H1 (cell line): ENCODE measurements at regions not wholly inside any gene's neighbourhood (a gene's known extent, or its start where the extent isn't known, plus 50 kb on each side); places are given as distances from the start of the nearest gene placed in this dataset.

Source experiments
- CTCF ChIA-PET: fragments of 300-600 bp; sonication (Branson Sonifier 250); formaldehyde crosslinking; loops from one replicate; lab custom pipeline; 2021; ENCODE audit not compliant: partially characterized antibody; lab: Charles Lee
- POLR2A ChIA-PET: fragments of 300-600 bp; sonication (Branson Sonifier 250); formaldehyde crosslinking; loops from one replicate; lab custom pipeline; 2021; ENCODE audit warnings: inconsistent platforms; ENCODE audit not compliant: partially characterized antibody; lab: Charles Lee
- DNase-seq, 2 experiments: peaks; one replicate each; pipeline versions ENCODE4 v3.0.0 to v3.0.0-alpha.2; 2010 to 2022; ENCODE audit warnings: low spot score in 2 of 2, low read depth in 1 of 2, mixed read lengths in 1 of 2
- FAIRE-seq: peaks from 2 replicates; lab custom pipeline; 2011; peaks lifted over from hg19 to GRCh38; lab: Jason Lieb, UNC
- H2AFZ ChIP-seq: 2 replicates; pipeline ENCODE4 v1.8.1; 2012; ENCODE audit warnings: low read length, inconsistent platforms
- H2AK5ac ChIP-seq: 2 replicates; pipeline ENCODE4 v1.6.1; 2013; ENCODE audit warnings: low read depth, low read length
- H2BK120ac ChIP-seq: replicated peaks from 2 replicates; pipeline ENCODE3; 2013; ENCODE audit warnings: low read depth, low read length, inconsistent platforms
- H2BK12ac ChIP-seq: 2 replicates; pipeline ENCODE4 v1.6.1; 2013; ENCODE audit warnings: low read depth, low read length
- H2BK15ac ChIP-seq: 2 replicates; pipeline ENCODE4 v1.6.1; 2013; ENCODE audit warnings: low read length
- H2BK20ac ChIP-seq: 2 replicates; pipeline ENCODE4 v1.6.1; 2013; ENCODE audit warnings: low read length
- H2BK5ac ChIP-seq: 2 replicates; pipeline ENCODE4 v1.6.1; 2013; ENCODE audit warnings: low read depth, low read length
- H3K14ac ChIP-seq: 2 replicates; pipeline ENCODE4 v1.6.1; 2013; ENCODE audit warnings: inconsistent platforms; ENCODE audit not compliant: insufficient read length
- H3K18ac ChIP-seq: 2 replicates; pipeline ENCODE4 v1.6.1; 2013; ENCODE audit warnings: low read length; ENCODE audit errors: extremely low read depth
- H3K23ac ChIP-seq: 2 replicates; pipeline ENCODE4 v1.6.1; 2013; ENCODE audit warnings: inconsistent platforms; ENCODE audit not compliant: insufficient read length
- H3K23me2 ChIP-seq: 2 replicates; pipeline ENCODE4 v1.6.1; 2013; ENCODE audit warnings: low read depth, low read length
- H3K27ac ChIP-seq: 2 replicates; pipeline ENCODE4 v1.6.1; 2011; ENCODE audit warnings: low read depth, low read length, inconsistent platforms
- H3K27me3 ChIP-seq, 4 experiments: replicated peaks in 1 of 4; 1 replicate in 1 of 4; 2 replicates in 3 of 4; pipeline versions ENCODE4 v1.6.1 to v1.8.1; 2011 to 2013; ENCODE audit warnings: low read length in 3 of 4, mild to moderate bottlenecking in 3 of 4, inconsistent platforms in 2 of 4, mixed read lengths in 2 of 4, moderate library complexity in 1 of 4; ENCODE audit not compliant: control insufficient read depth in 3 of 4, insufficient read depth in 3 of 4; ENCODE audit errors: extremely low read depth in 1 of 4
- H3K36me3 ChIP-seq, 4 experiments: 2 replicates each; pipeline versions ENCODE4 v1.6.1 to v1.8.1; 2011 to 2013; ENCODE audit warnings: mild to moderate bottlenecking in 4 of 4, low read length in 3 of 4, moderate library complexity in 2 of 4, control low read depth in 1 of 4, inconsistent platforms in 1 of 4; ENCODE audit not compliant: insufficient read depth in 4 of 4, control insufficient read depth in 2 of 4
- H3K4ac ChIP-seq: replicated peaks from 2 replicates; pipeline ENCODE3; 2013; ENCODE audit warnings: low read length, low read depth, mixed read lengths, inconsistent platforms; ENCODE audit not compliant: insufficient read length
- H3K4me1 ChIP-seq, 4 experiments: replicated peaks in 1 of 4; 1 replicate in 1 of 4; 2 replicates in 3 of 4; pipeline versions ENCODE4 v1.6.1 to v1.8.1; 2011 to 2013; ENCODE audit warnings: low read length in 3 of 4, inconsistent platforms in 2 of 4, mixed read lengths in 1 of 4; ENCODE audit not compliant: insufficient read depth in 4 of 4, control insufficient read depth in 3 of 4
- H3K4me2 ChIP-seq, 2 experiments: 2 replicates each; pipeline versions ENCODE4 v1.6.1 to v1.8.1; 2011 to 2013; ENCODE audit warnings: low read depth in 2 of 2, low read length in 2 of 2, control low read depth in 1 of 2, inconsistent platforms in 1 of 2, mild to moderate bottlenecking in 1 of 2; ENCODE audit not compliant: insufficient read depth in 1 of 2
- H3K4me3 ChIP-seq, 4 experiments: fragments of 200-600, 300-600 bp in 1 of 4; sonication (generic), shearing (Covaris generic), sonication (Bioruptor Twin) in 1 of 4; 2 replicates each; pipeline versions ENCODE4 v1.5.1 to v1.8.1; 2011 to 2016; ENCODE audit warnings: low read length in 4 of 4, low read depth in 3 of 4, control low read depth in 2 of 4, inconsistent platforms in 2 of 4, mild to moderate bottlenecking in 2 of 4, mixed read lengths in 1 of 4, moderate library complexity in 1 of 4; ENCODE audit not compliant: insufficient read depth in 2 of 4; ENCODE audit errors: extremely low read depth in 1 of 4
- H3K56ac ChIP-seq: replicated peaks from 2 replicates; pipeline ENCODE3; 2013; ENCODE audit warnings: low read depth, mild to moderate bottlenecking, mixed read lengths, low read length, inconsistent platforms; ENCODE audit not compliant: insufficient read length
- H3K79me1 ChIP-seq: 2 replicates; pipeline ENCODE4 v1.6.1; 2013; ENCODE audit warnings: low read depth, low read length, control low read depth
- H3K79me2 ChIP-seq, 2 experiments: 2 replicates each; pipeline versions ENCODE4 v1.6.1 to v1.8.1; 2012 to 2013; ENCODE audit warnings: low read length in 2 of 2, mild to moderate bottlenecking in 2 of 2, inconsistent platforms in 1 of 2; ENCODE audit not compliant: insufficient read depth in 2 of 2, control insufficient read depth in 1 of 2
- H3K9ac ChIP-seq, 4 experiments: replicated peaks in 1 of 4; 1 replicate in 1 of 4; 2 replicates in 3 of 4; pipeline versions ENCODE4 v1.6.1 to v1.8.1; 2011 to 2013; ENCODE audit warnings: low read depth in 3 of 4, low read length in 3 of 4, control low read depth in 2 of 4, mild to moderate bottlenecking in 2 of 4, moderate library complexity in 2 of 4, inconsistent platforms in 1 of 4; ENCODE audit errors: extremely low read depth in 1 of 4
- H3K9me3 ChIP-seq, 2 experiments: 2 replicates each; pipeline versions ENCODE4 v1.6.1 to v1.8.1; 2012 to 2013; ENCODE audit warnings: mild to moderate bottlenecking in 2 of 2, moderate library complexity in 2 of 2, control low read depth in 1 of 2, inconsistent platforms in 1 of 2, low read depth in 1 of 2, low read length in 1 of 2, mixed read lengths in 1 of 2; ENCODE audit not compliant: insufficient read depth in 2 of 2
- H4K20me1 ChIP-seq, 2 experiments: replicated peaks in 1 of 2; 2 replicates each; pipeline versions ENCODE3 to v1.8.1; 2011 to 2013; ENCODE audit warnings: inconsistent platforms in 2 of 2, low read length in 2 of 2, mild to moderate bottlenecking in 1 of 2; ENCODE audit not compliant: insufficient read depth in 2 of 2, control insufficient read depth in 1 of 2
- H4K5ac ChIP-seq: 2 replicates; pipeline ENCODE4 v1.6.1; 2013; ENCODE audit warnings: low read length, low read depth, mixed read lengths, inconsistent platforms; ENCODE audit not compliant: insufficient read length
- H4K8ac ChIP-seq: 2 replicates; pipeline ENCODE4 v1.8.0; 2013; ENCODE audit warnings: mild to moderate bottlenecking, moderate library complexity, low read length, inconsistent platforms; ENCODE audit not compliant: insufficient read depth; ENCODE audit errors: extremely low read depth
- H4K91ac ChIP-seq: replicated peaks from 2 replicates; pipeline ENCODE3; 2013; ENCODE audit warnings: low read length, mixed read lengths, inconsistent platforms; ENCODE audit not compliant: insufficient read length
- EGR1 ChIP-seq: IDR thresholded peaks from 2 replicates; pipeline ENCODE4 v1.6.1; 2011; ENCODE audit warnings: low read depth, low read length, borderline replicate concordance
- GTF2F1 ChIP-seq: IDR thresholded peaks from 2 replicates; pipeline ENCODE4 v1.6.1; 2012; ENCODE audit warnings: low read depth, low read length, improper control_type of control experiment, borderline replicate concordance
- KDM4A ChIP-seq: IDR thresholded peaks from one replicate; pipeline ENCODE4 v1.7.1; 2012; ENCODE audit warnings: low read depth, mild to moderate bottlenecking, moderate library complexity, low read length, inconsistent platforms; ENCODE audit not compliant: severe bottlenecking
- RFX5 ChIP-seq: IDR thresholded peaks from 2 replicates; pipeline ENCODE4 v1.6.1; 2011; ENCODE audit warnings: low read depth, low read length, improper control_type of control experiment, borderline replicate concordance
- SAP30 ChIP-seq: fragments of 300-600 bp; sonication (generic); IDR thresholded peaks from 2 replicates; pipeline ENCODE4 v1.7.1; 2012; ENCODE audit warnings: low read length, moderate library complexity, mild to moderate bottlenecking, inconsistent platforms; ENCODE audit not compliant: insufficient read depth, insufficient replicate concordance
- SIX5 ChIP-seq: IDR thresholded peaks from 2 replicates; pipeline ENCODE4 v1.6.1; 2011; ENCODE audit warnings: mild to moderate bottlenecking, low read depth, low read length
- TAF1 ChIP-seq: IDR thresholded peaks from 2 replicates; pipeline ENCODE4 v1.6.1; 2011; ENCODE audit warnings: mild to moderate bottlenecking, low read depth, low read length
- TCF12 ChIP-seq: IDR thresholded peaks from 2 replicates; pipeline ENCODE4 v1.6.1; 2011; ENCODE audit warnings: low read depth, mild to moderate bottlenecking, low read length
- TEAD4 ChIP-seq: IDR thresholded peaks from 2 replicates; pipeline ENCODE4 v1.6.1; 2012; ENCODE audit warnings: low read depth, low read length, inconsistent platforms, mixed read lengths
- YY1 ChIP-seq: IDR thresholded peaks from 2 replicates; pipeline ENCODE4 v1.6.1; 2011; ENCODE audit warnings: low read depth, mild to moderate bottlenecking, low read length
- WGBS, 2 experiments: shearing (Covaris generic) in 1 of 2; methylation state at CpG; one replicate each; pipeline versions ENCODE4 v1.1.6 to v1.1.7; 2013 to 2015; ENCODE audit warnings: low lambda C conversion rate in 2 of 2, mixed read lengths in 2 of 2, inconsistent platforms in 1 of 2, low coverage in 1 of 2, missing lambda C conversion rate in 1 of 2; ENCODE audit not compliant: insufficient replicate concordance in 2 of 2, insufficient coverage in 1 of 2, insufficient read length in 1 of 2; ENCODE audit errors: extremely low coverage in 1 of 2, missing lambda C conversion rate in 1 of 2; 5-methylcytosine and 5-hydroxymethylcytosine counted together
- TF ChIP-seq, protein P1 (sequence below), 3 experiments: IDR thresholded peaks; 1 replicate in 2 of 3; 2 replicates in 1 of 3; pipeline versions ENCODE4 v1.5.1 to v1.6.1; 2011; ENCODE audit warnings: low read length in 3 of 3, mild to moderate bottlenecking in 3 of 3, inconsistent platforms in 2 of 3, low read depth in 1 of 3, moderate library complexity in 1 of 3; ENCODE audit not compliant: insufficient read depth in 1 of 3; ENCODE audit errors: control extremely low read depth in 1 of 3

DNA sequence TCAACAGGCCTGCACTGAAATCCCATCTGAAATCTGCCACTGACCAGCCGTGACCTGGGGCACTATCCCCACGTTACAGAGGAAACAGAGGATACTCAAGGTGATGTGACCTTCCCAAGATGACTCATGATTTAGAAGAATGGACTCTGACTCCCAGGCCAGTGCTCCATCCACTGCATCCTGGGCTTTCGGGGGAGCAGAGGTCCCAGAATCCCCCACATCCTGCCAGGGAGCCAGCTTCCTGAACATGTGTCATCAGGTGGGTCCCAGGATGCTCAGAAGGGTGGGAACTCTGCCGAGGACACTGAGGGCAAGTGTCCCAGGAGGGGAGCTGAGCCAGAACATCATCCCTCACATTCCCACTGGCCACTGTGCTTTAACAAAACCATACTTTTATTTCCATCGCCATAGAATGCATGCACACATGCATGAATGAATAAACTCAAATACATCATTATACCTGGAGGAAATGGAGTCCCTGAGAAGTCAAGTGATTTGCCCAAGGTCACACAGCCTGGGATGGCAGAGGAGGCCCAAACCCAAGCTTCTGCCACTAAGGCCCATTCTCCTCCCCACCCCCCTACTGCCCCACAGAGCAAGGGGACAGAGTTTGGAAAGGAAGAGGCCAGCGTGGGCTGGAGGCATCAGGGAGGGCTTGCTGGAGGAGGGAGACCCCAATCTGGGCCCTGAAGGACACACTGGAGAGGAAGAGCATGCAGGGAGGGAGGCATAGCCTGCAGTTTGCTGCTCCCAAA, 189.4 kb downstream of the MATN1 start:
- Histone ChIP-seq H4K91ac (no peak overlapping the region), H3K9me3 (no peaks in the 10 kb centered on the region), H3K79me2 (no peaks in the 10 kb centered on the region), H4K20me1 (no peaks in the 10 kb centered on the region), H2BK15ac (no peak overlapping the region), H2BK12ac (no peak overlapping the region), H3K4me1 (no peaks in the 10 kb centered on the region; a peak in 1 of 7 replicates), H2AFZ (no peak overlapping the region), H3K14ac (no peak overlapping the region), H4K8ac (no peak overlapping the region; the same call in 1 of the 2 replicates), H3K56ac (no peak overlapping the region), H3K18ac (no peak overlapping the region), H3K9ac (no peak overlapping the region), H2BK120ac (no peak overlapping the region), H4K5ac (no peak overlapping the region), H3K4ac (no peak overlapping the region), H3K4me2 (no peak overlapping the region), H3K27ac (no peak overlapping the region), H3K79me1 (no peaks in the 10 kb centered on the region), H2BK5ac (no peak overlapping the region), H3K23ac (no peak overlapping the region), H2AK5ac (no peak overlapping the region), H2BK20ac (no peak overlapping the region), H3K23me2 (no peaks in the 10 kb centered on the region), H3K4me3 (no peak overlapping the region), H3K27me3 (no peaks in the 10 kb centered on the region; a peak in 1 of 7 replicates), H3K36me3 (no peaks in the 10 kb centered on the region)
- DNase-seq = no peak
- ChIA-PET CTCF (interaction anchor here (0.8 to 1.5 kb wide), 6 partner anchors 8 to 151 kb away, joined by 3 to 4 read pairs (median 4); no protein-coding TSS in a partner anchor), POLR2A (no interaction called here)
- WGBS, 2 experiments = 83% methylated on average over 6 of the region's 6 CpGs; no CpG with 5 or more reads in 1 of the 2 experiments
- FAIRE-seq = no peak
- no peak for TF ChIP-seq GTF2F1
- no peak for TF ChIP-seq TAF1
- TF ChIP-seq KDM4A = no peak
- TF ChIP-seq TEAD4 = no peak
- no peak for TF ChIP-seq TCF12
- TF ChIP-seq, protein P1, sequence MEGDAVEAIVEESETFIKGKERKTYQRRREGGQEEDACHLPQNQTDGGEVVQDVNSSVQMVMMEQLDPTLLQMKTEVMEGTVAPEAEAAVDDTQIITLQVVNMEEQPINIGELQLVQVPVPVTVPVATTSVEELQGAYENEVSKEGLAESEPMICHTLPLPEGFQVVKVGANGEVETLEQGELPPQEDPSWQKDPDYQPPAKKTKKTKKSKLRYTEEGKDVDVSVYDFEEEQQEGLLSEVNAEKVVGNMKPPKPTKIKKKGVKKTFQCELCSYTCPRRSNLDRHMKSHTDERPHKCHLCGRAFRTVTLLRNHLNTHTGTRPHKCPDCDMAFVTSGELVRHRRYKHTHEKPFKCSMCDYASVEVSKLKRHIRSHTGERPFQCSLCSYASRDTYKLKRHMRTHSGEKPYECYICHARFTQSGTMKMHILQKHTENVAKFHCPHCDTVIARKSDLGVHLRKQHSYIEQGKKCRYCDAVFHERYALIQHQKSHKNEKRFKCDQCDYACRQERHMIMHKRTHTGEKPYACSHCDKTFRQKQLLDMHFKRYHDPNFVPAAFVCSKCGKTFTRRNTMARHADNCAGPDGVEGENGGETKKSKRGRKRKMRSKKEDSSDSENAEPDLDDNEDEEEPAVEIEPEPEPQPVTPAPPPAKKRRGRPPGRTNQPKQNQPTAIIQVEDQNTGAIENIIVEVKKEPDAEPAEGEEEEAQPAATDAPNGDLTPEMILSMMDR (IDR thresholded peaks at IDR 0.05; ENCODE audit: control extremely low read depth in 1 of 3, insufficient read depth in 1 of 3, low read depth in 1 of 3, low read length in 3 of 3) = no peak
- TF ChIP-seq SIX5 = no peak
- no peak for TF ChIP-seq RFX5
- TF ChIP-seq EGR1 = no peak
- TF ChIP-seq YY1 = no peak
- no peak for TF ChIP-seq SAP30
